ENCODE measurements at regions not wholly inside any gene's neighbourhood (a gene's known extent, or its start where the extent isn't known, plus 50 kb on each side); places are given as distances from the start of the nearest gene placed in this dataset.
"Not testable (repeated sequence)": the region's sequence is repeated elsewhere in the genome, so short reads cannot be mapped to it uniquely, and the experiment has no call there.

- DNase-seq = no peak
Measured at GRCh38 chr4:60648774-60649173, 551.4 kb upstream of the ADGRL3 start.

DNA sequence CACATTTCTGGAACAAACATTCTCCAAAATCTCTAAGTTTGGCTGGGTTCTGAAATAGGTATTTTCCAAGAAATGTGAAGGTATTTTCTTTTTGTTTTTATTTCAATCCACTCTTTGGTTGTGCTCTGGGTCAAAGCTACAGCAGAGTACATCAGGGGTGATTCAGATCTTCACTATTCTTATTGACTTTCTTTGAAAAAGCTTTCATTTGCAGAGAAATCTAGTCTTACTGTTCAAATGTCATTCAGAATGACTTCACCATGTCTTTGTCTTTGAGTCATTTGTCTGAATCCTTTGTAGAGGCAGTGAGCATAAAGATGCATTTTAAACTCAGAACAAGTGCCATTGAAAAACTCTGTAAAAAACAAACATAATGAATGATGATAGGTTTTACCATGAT, 547.2 kb upstream of the ADGRL3 start:
- no peak for DNase-seq

GRCh38 chr4:60655356-60655755, 544.8 kb upstream of the ADGRL3 start:
- no peak for DNase-seq

DNA sequence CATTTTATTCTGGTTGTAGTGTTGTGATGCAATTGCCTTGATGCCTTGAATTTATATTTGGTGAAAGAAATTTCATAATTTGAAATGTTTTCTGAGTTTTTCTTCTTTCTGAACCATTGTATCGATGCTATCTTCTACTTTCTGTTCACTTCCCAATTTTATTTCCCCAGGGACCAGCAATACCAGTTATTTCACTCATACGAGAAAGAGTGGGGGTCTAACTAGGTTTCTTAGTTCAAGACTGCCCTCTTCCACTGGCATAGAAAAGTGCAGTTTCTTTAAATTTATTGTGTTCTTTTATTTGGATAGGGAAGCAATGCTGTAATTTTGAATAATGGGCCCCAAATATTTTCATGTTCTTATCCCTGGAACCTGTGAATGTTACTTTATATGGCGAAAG, 544.0 kb upstream of the ADGRL3 start:
- no peak for DNase-seq

- DNase-seq = no peak
Measured at GRCh38 chr4:60657041-60657440, 543.1 kb upstream of the ADGRL3 start.

DNA sequence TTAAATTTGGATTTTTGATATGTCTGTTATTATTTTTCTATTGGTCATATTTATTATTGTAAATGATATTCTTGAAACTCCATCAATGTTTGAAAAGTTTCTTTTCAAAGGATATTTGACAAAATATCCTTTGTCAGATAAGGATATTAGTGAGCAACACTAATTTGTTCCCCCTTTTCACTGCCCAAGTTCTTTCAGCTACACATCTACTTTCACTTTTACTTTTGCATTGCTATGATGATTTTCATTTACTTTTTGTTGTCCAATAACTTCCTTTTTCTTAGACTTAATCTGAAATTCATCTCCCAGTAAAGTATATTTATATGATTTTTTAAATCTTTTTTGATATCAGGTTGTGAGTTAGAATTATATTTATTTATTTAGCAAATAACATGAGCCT, 542.3 kb upstream of the ADGRL3 start:
- DNase-seq = no peak

DNA sequence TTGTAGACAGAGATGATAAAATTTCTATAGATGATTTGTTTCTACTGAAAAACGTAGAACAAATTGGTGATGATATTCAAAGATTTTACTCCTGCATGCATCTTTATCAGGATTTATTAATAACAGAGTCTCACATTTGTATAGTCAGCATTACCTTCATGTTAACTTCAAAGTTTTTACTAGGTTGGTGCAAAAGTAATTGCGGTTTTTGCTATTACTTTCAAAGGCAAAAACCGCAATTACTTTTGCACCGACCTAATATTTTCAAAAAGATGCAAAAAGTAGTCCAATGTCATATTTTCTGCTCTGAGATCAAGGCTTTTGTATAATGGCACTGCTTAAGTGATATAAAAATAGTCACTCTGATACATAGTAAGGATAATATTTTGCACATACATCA, 536.4 kb upstream of the ADGRL3 start:
- no peak for DNase-seq

- no peak for DNase-seq
Measured at GRCh38 chr4:60682901-60683300, 517.2 kb upstream of the ADGRL3 start.

DNA sequence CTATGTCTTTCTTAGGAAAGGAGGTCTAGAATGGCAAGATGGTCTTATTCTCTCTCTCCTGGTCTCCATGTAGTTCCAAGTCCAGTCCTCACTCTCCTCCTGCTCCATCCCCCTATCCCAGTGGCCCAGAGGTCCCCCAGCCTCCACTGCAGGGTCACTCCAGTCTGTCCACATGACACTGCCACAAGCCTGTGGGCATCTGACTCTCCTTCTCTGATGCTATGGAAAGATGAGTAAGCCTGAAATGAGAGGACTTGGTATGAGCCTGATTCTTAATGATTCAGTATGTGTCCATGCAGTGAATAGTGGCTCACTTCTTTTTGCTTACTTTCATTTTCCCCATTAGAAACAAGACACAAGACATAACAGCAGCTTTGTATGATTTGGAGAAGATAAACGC, 516.8 kb upstream of the ADGRL3 start:
- no peak for DNase-seq

DNA sequence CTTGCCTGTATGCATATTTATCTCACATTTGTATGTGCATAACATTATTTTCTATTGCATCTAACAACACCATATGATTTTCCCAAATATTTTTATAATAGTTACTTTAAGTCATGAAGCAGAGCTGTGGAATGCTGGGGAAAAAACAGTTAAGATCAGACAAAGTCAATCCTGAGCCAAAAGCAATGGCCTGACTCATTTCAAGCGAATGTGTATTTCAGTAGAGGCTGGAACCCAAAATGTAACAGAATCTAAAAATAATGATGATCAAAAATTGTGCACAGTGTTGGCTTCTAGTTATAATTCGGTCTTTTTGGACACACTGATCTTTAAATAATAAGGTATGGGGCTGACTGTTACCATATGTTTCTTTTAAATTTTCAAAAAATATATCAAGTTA, 516.2 kb upstream of the ADGRL3 start:
- no peak for DNase-seq

DNA sequence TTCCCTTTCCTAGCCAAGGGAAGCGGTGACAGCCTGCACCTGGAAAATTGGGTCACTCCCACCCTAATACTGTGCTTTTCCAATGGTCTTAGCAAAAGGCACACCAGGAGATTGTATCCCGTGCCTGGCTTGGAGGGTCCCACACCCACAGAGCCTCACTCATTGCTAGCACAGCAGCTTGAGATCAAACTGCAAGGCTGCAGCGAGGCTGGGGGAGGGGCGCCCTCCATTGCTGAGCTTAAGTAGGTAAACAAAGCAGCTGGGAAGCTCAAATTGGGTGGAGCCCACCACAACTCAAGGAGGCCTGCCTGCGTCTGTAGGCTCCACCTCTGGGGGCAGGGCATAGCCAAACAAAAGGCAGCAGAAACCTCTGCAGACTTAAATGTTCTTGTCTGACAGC, 504.1 kb upstream of the ADGRL3 start:
- not testable (repeated sequence) for DNase-seq

DNA sequence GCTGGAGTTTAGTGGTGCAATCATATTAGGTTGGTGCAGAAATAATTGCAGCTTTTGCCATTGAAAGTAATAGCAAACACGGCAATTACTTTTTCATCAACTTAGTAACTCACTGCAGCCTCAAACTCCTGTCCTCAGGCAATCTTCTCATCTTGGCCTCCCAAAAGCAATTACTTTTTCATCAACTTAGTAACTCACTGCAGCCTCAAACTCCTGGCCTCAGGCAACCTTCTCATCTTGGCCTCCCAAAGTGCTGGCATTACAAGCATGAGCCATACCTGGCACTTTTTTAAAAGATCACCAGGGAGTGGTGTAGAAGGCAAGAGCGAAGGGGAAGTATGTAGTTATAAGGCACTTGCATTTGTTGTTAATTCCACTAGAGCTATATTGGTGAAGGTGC, 491.1 kb upstream of the ADGRL3 start:
- no peak for DNase-seq

DNA sequence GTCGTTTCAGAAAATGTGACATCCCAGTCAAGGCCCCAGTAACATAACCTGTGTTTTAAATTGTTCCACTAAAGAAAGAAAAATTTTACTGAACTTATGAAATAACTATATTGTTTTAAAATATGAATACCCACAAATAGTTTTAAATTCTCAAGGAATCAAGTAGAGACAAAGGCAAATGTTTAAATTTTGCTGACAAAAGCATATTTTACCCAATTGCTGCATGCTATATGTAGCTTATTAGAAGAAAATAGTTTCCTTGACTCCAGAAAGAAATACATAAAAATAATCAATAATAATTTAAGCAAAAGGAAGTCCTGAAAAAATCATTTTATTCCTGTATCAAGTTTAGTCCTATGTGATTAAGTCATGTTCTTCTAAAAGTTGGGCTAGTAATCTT, 481.3 kb upstream of the ADGRL3 start:
- no peak for DNase-seq

DNA sequence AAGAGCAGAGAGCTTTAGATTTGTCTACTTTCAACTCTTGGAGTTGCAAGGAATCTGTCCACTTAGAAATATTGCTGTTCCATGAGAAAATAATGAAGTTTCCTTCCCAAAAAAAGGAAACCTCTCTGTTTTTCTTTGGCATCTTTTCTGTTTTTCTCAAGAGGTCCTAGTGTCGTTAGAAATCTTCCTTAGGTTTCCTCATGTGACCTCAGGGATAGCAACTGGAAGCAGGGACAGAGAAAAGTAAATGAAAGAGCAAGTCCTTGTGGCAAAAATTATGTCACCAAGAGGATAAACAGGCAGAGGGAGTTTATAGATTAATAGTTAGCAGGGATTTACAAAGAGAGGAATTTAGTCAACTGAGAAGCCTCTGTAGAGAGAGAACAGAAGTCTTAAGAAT, 478.4 kb upstream of the ADGRL3 start:
- DNase-seq = no peak

GRCh38 chr4:60723796-60724195, 476.3 kb upstream of the ADGRL3 start:
- no peak for DNase-seq

DNA sequence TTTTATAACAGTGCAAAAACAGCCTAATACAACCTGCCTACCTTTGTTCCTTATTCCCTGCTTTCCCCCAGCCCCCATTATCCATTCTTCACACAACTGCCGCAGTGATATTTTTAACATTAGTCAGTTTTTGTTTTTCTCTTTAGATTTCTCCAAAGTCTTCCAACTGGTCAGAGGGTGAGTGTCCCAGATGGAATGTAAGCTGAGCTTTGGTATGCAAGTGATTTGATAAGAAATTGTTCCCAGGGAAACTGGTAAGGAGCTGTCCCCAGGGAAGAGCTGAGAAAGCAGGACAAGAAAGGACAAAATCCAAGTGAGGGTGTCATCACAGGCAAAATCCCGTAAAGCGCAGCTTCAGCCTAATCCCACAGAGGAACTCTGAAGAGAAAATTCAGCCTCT, 475.5 kb upstream of the ADGRL3 start:
- DNase-seq = no peak

GRCh38 chr4:60726779-60727178, 473.3 kb upstream of the ADGRL3 start:
- no peak for DNase-seq

DNA sequence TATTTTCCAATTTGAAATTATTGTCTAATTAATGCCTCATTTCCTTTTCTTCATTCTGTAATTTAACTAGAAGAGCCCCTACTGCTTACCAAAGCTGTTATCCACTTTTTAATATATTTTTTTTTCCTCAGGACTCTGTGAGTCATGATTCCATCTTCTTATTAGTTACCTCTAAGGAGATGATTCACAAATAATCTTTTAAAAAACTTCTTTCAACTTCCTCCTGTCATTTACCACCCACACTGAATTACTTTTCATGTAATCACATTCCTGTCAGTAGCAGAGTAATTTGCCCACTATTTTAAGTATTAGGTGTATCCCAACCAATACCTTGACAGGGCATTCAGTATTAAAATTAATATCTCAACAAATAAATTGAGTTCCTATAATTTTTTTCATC, 470.9 kb upstream of the ADGRL3 start:
- no peak for DNase-seq

GRCh38 chr4:60729764-60730163, 470.4 kb upstream of the ADGRL3 start:
- DNase-seq = not testable (repeated sequence)

- DNase-seq = no peak
Measured at GRCh38 chr4:60737858-60738257, 462.3 kb upstream of the ADGRL3 start.

DNA sequence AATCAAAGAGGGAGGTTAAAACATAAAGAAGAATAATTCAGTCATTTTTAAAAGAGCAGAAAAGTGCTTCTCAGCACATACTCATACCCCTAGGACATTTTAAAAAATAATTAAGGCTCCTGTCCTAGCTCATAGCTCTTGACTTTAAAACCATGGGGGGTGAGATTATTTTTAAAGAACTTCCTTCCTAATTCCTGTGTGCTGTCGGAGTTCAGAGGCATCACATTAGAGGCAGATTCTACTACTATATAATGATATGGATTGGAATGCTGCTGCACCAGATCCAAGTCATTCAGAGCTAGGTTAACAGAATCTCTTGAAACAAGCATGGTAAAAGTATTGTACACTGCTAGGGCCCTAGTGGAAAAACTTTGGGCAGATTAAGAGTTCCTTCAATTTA, 456.5 kb upstream of the ADGRL3 start:
- no peak for DNase-seq

- DNase-seq = no peak
Measured at GRCh38 chr4:60744767-60745166, 455.4 kb upstream of the ADGRL3 start.

DNA sequence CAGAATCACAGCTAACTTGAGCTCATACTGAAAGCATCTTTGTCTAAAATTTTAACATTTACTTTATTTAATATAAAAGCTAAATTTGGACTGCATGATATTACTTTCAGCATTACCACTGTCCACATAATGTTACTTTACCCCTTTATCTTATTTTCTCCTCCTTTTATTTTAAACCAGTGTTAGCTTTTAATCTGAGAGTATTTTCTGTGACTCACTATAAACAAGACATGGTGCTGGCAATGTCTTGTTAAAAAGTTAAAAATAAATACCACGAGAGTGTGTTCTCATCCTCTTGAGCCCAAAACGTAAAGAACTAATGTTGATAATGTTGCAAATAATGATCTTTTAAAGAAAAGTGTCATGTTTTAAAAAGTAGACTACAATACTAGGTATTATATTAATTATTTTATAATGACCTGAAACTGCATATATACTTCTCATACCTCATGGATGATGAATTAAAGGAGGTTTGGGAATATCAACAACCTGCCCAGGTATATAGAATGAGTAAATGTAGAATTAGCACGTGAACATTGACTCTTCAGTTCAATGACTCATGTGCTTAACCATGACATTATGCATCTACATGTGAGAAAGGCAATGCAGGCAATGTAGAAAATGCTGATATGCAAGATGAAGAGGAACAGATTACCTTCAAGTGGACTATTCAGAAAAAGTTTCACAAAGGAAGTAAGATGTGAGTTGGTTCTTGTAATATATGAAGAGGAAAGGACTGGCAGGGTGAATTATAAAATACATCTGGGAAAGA, 454.1 kb upstream of the ADGRL3 start:
- DNase-seq = no peak

DNA sequence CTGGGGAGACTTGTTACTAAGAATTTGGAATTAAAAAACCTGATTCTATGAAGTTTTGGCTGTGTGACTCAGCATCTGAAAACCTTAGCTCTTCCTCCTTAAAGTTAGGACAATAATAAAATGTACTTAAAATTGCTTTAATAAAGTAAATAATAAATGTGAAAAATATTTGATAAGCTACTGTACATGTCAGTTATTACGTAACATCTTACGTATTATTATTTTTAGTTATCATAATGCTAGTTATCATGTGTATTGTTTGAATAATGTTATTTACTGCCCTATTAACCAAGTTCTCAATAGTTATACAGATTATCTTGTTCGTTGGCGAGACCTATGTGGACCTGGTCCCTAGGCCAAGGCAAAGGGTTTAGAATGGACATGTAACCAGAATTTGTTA, 449.2 kb upstream of the ADGRL3 start:
- no peak for DNase-seq

Measured in renal pelvis (tissue), 1 donor.